GM20000 (cell line): ENCODE measurements at regions not wholly inside any gene's neighbourhood (a gene's known extent, or its start where the extent isn't known, plus 50 kb on each side); places are given as distances from the start of the nearest gene placed in this dataset.

ENCODE experiments used
- DNase-seq: peaks from one replicate; pipeline ENCODE4 v3.0.0; 2012; ENCODE audit warnings: low spot score
- CTCF ChIP-seq: IDR thresholded peaks from 2 replicates; pipeline ENCODE4 v1.5.1; 2012; ENCODE audit warnings: mild to moderate bottlenecking, control low read depth; ENCODE audit errors: extremely low read depth, missing control alignments

DNA sequence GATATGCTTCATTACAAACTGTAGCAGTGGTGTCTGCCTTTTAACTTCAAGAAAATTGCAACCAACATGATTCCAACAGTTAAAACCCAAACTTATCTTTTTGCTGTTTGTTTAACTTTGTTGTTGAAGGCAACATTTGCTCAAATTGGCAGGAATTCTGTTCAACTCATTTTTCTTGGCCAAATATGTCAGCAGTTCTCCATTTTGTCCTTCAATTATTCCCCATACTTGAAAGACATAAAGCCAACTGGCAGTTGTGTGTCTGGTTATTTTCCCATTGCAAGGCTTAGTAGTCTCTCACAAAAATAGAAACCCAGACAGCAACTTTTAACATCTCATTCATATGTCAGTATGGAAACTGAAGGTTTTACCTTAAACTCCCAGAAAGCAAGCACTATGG lies 146.3 kb downstream of the LRIG3 start:
- DNase-seq, result no peak

DNA sequence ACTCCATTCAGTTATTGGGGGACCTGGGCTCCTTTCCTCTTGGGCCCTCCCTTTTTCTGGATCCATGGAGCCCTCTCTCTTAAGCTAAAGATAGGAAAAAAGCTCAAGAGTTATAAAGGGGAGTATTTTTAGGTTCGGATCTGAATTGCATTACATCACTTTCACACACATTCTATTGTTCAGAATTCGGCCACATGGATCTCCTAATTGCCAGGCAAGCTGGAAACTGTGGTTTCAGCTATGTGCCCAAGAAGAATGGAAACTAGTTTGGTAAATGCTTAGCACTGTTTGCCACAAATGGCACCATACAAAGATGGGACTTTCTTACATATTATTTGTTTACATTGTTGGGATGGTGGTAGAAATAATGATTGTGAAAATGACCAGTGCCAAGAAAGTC lies 145.6 kb downstream of the LRIG3 start:
- TF ChIP-seq CTCF, result no peak
- no peak for DNase-seq

More for the DNA sequence above, 146.3 kb downstream of the LRIG3 start:
- TF ChIP-seq CTCF, result no peak

- DNase-seq, result no peak
- no peak for TF ChIP-seq CTCF
Observed at GRCh38 chr12:58775396-58775795, 144.9 kb downstream of the LRIG3 start.

- DNase-seq, result no peak
- TF ChIP-seq CTCF, result no peak
Observed at GRCh38 chr12:58776144-58776543, 144.2 kb downstream of the LRIG3 start.

GRCh38 chr12:58777815-58778214 lies 142.5 kb downstream of the LRIG3 start:
- no peak for TF ChIP-seq CTCF

DNA sequence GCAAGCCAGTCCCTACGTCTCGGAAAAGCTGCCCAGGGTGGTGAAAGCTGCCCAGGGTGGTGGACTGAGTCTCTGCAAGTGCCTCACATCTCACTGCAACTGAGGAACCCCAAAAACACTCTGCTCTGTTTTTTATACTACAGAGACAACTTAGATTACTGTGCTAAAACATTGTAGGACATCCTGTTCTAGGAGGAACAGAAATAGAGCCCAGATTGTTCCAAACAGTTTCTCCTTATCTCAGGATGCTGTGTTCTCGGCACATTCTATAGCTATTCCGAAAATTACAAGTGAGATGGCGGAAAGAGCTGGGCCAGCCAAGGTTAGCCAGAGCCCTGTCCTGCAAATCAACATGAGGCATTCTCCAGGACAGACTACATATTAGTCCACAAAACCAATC lies 138.7 kb downstream of the LRIG3 start:
- no peak for TF ChIP-seq CTCF
- no peak for DNase-seq

More at GRCh38 chr12:58777815-58778214, 142.5 kb downstream of the LRIG3 start:
- DNase-seq, result no peak

GRCh38 chr12:58787021-58787760 lies 133.1 kb downstream of the LRIG3 start:
- no peak for DNase-seq
- no peak for TF ChIP-seq CTCF
